Panc1 (cell line): ENCODE measurements at regions not wholly inside any gene's neighbourhood (a gene's known extent, or its start where the extent isn't known, plus 50 kb on each side); places are given as distances from the start of the nearest gene placed in this dataset.

Source experiments
- ATAC-seq: fragments of 200-7000 bp; cut with Tn5 transposase; 2 replicates; pipeline ENCODE4 v1.9.1; 2020; ENCODE audit warnings: mild to moderate bottlenecking, moderate library complexity
- BruUV-seq: library from RNA; stranded (reverse); fragments of 400-500 nt; replicated peaks from 2 replicates; lab custom pipeline; 2021; lab: Mats Ljungman, UMichigan
- CTCF ChIA-PET: fragments of 300-600 bp; sonication (Branson Sonifier 250); formaldehyde crosslinking; loops from one replicate; lab custom pipeline; 2022; ENCODE audit warnings: antibody characterized with exemption; lab: Charles Lee
- POLR2A ChIA-PET: fragments of 300-600 bp; sonication (Branson Sonifier 250); formaldehyde crosslinking; loops from one replicate; lab custom pipeline; 2022; ENCODE audit warnings: antibody characterized with exemption; lab: Charles Lee
- DNase-seq: peaks from one replicate; pipeline ENCODE4 v3.0.0-alpha.2; 2010; ENCODE audit warnings: low read depth, low spot score
- H3K27ac ChIP-seq: 2 replicates; pipeline ENCODE4 v1.5.1; 2011; ENCODE audit warnings: mild to moderate bottlenecking, low read length, inconsistent platforms
- H3K27me3 ChIP-seq: fragments of 200-500 bp; sonication (Bioruptor generic); 2 replicates; pipeline ENCODE4 v1.6.0; 2014; ENCODE audit warnings: low read length, inconsistent platforms; ENCODE audit not compliant: control insufficient read depth, insufficient read depth
- H3K36me3 ChIP-seq: fragments of 200-500 bp; sonication (Bioruptor generic); 2 replicates; pipeline ENCODE4 v1.5.1; 2014; ENCODE audit warnings: inconsistent platforms, mild to moderate bottlenecking, low read length, moderate library complexity; ENCODE audit not compliant: control insufficient read depth, insufficient read depth
- H3K4me1 ChIP-seq: 2 replicates; pipeline ENCODE4 v1.5.1; 2011; ENCODE audit warnings: inconsistent platforms, mild to moderate bottlenecking, low read length, moderate library complexity; ENCODE audit not compliant: control insufficient read depth, insufficient read depth
- H3K4me3 ChIP-seq, 2 experiments: 2 replicates each; pipeline ENCODE4 v1.5.1; 2011 to 2012; ENCODE audit warnings: low read depth in 2 of 2, low read length in 2 of 2, mild to moderate bottlenecking in 2 of 2, inconsistent platforms in 1 of 2, moderate library complexity in 1 of 2
- H3K9me3 ChIP-seq: fragments of 200-500 bp; sonication (Bioruptor generic); 2 replicates; pipeline ENCODE4 v1.5.1; 2014; ENCODE audit warnings: low read depth, mild to moderate bottlenecking, inconsistent platforms, low read length, moderate library complexity; ENCODE audit not compliant: control insufficient read depth, insufficient read depth
- CTCF ChIP-seq: fragments of 450-650 bp; IDR thresholded peaks from 2 replicates; pipeline ENCODE4 v1.5.1; 2017; ENCODE audit warnings: mild to moderate bottlenecking
- POLR2AphosphoS5 ChIP-seq: IDR thresholded peaks from 2 replicates; pipeline ENCODE4 v1.6.1; 2012; ENCODE audit warnings: mild to moderate bottlenecking, low read depth, low read length, moderate library complexity
- REST ChIP-seq, 2 experiments: IDR thresholded peaks; 2 replicates each; pipeline ENCODE4 v1.6.1; 2011 to 2012; ENCODE audit warnings: low read depth in 2 of 2, control low read depth in 1 of 2, low read length in 1 of 2, mild to moderate bottlenecking in 1 of 2, moderate library complexity in 1 of 2; ENCODE audit not compliant: insufficient read depth in 1 of 2
- SIN3A ChIP-seq: IDR thresholded peaks from 2 replicates; pipeline ENCODE4 v1.6.1; 2012; ENCODE audit warnings: low read depth, mild to moderate bottlenecking, low read length, moderate library complexity, borderline replicate concordance; ENCODE audit not compliant: insufficient read depth
- TCF7L2 ChIP-seq: IDR thresholded peaks from 2 replicates; pipeline ENCODE4 v1.6.1; 2011; ENCODE audit warnings: mild to moderate bottlenecking, low read depth, low read length, inconsistent platforms
- in situ Hi-C: cut with HindIII; loops from 2 replicates; pipeline ENCODE4 v1.10.0; 2016; ENCODE audit warnings: low sequenced_read_pairs, low pct_unique_long_range_greater_than_20kb
- intact Hi-C: fragments of 100-400 bp; cut with micrococcal nuclease; formaldehyde crosslinking; loops from one replicate; pipeline ENCODE4 v1.10.0; 2022; ENCODE audit not compliant: unreplicated experiment

GRCh38 chr7:104271948-104272347, 56.5 kb upstream of the LHFPL3 start:
- Histone ChIP-seq H3K27me3 (no peaks in the 10 kb centered on the region; the same call in 1 of the 2 replicates), H3K27ac (no peak overlapping the region), H3K4me1 (no peaks in the 10 kb centered on the region), H3K9me3 (no peaks in the 10 kb centered on the region), H3K4me3 (no peak overlapping the region), H3K36me3 (no peaks in the 10 kb centered on the region)
- DNase-seq (no peak), ATAC-seq (no peak)
- TF ChIP-seq POLR2AphosphoS5 (no peak), CTCF (no peak), REST (IDR thresholded peaks at IDR 0.05; ENCODE audit: insufficient read depth in 1 of 2, low read depth in 2 of 2, low read length in 1 of 2) (no peak)
- no TSS peak for BruUV-seq
- POLR2A ChIA-PET, result no interaction called here
- intact Hi-C loops (loop anchor here (2.0 kb wide), 1 partner anchor 577 kb away; no protein-coding TSS in a partner anchor), in situ Hi-C loops (no loop called here)
- CTCF ChIA-PET, result no interaction called here

GRCh38 chr7:104272767-104273384, 55.5 kb upstream of the LHFPL3 start:
- no peaks in the 10 kb centered on the region; the same call in 1 of the 2 replicates for H3K27me3 ChIP-seq
- H3K4me3 ChIP-seq, result no peak overlapping the region
- H3K9me3 ChIP-seq, result no peaks in the 10 kb centered on the region
- no peaks in the 10 kb centered on the region for H3K36me3 ChIP-seq
- in situ Hi-C loops, result no loop called here
- ChIA-PET POLR2A (no interaction called here), CTCF (no interaction called here)
- TF ChIP-seq TCF7L2, result no peak
- TF ChIP-seq REST (IDR thresholded peaks at IDR 0.05; ENCODE audit: insufficient read depth in 1 of 2, low read depth in 2 of 2, low read length in 1 of 2), result no peak
- no peak for TF ChIP-seq SIN3A
- TF ChIP-seq CTCF, result peak; percentile 72; the same call in 1 of the 2 replicates
- TF ChIP-seq POLR2AphosphoS5, result no peak
- no peak overlapping the region for H3K27ac ChIP-seq
- no peaks in the 10 kb centered on the region for H3K4me1 ChIP-seq
- intact Hi-C loops, result loop anchor here (2.0 kb wide), 1 partner anchor 576 kb away; no protein-coding TSS in a partner anchor
- no TSS peak for BruUV-seq
- ATAC-seq (no peak), DNase-seq (no peak)
